Gastroesophageal sphincter (tissue), 4 donors: ENCODE measurements at regions not wholly inside any gene's neighbourhood (a gene's known extent, or its start where the extent isn't known, plus 50 kb on each side); places are given as distances from the start of the nearest gene placed in this dataset.

ENCODE experiments used
- ATAC-seq: fragments of 150-250 bp; one replicate; pipeline ENCODE4 v1.9.1; 2016; ENCODE audit warnings: mild to moderate bottlenecking, moderate library complexity
- H3K27ac ChIP-seq, 4 donors: fragments of 200-600 bp; sonication (generic) in 3 of 4; 1 replicate in 3 of 4; 2 replicates in 1 of 4; pipeline ENCODE4 v1.5.1; 2016 to 2019
- H3K27me3 ChIP-seq: fragments of 200-600 bp; sonication (generic); one replicate; pipeline ENCODE4 v1.5.1; 2019
- H3K36me3 ChIP-seq, 2 donors: fragments of 200-600 bp; sonication (generic); one replicate each; pipeline ENCODE4 v1.5.1; 2019; ENCODE audit warnings: control low read depth in 1 of 2
- H3K4me1 ChIP-seq, 3 donors: fragments of 200-600 bp; sonication (generic); 1 replicate in 2 of 3; 2 replicates in 1 of 3; pipeline ENCODE4 v1.5.1; 2016 to 2019; ENCODE audit warnings: control low read depth in 2 of 3
- H3K4me3 ChIP-seq, 2 donors: fragments of 200-600 bp; sonication (generic); one replicate each; pipeline ENCODE4 v1.5.1; 2019; ENCODE audit warnings: mild to moderate bottlenecking in 1 of 2, moderate library complexity in 1 of 2
- H3K9me3 ChIP-seq, 3 donors: fragments of 200-600 bp; sonication (generic); one replicate each; pipeline ENCODE4 v1.5.1; 2017 to 2019; ENCODE audit warnings: control low read depth in 2 of 3
- EP300 ChIP-seq: sonication (generic); formaldehyde crosslinking; IDR thresholded peaks from one replicate; pipeline ENCODE4 v1.6.1; 2017; ENCODE audit warnings: antibody characterized with exemption, mild to moderate bottlenecking
- POLR2A ChIP-seq, 2 donors: fragments of 450-650 bp; IDR thresholded peaks; one replicate each; pipeline ENCODE4 v1.6.1; 2017; ENCODE audit warnings: antibody characterized with exemption in 2 of 2, mild to moderate bottlenecking in 2 of 2, moderate library complexity in 1 of 2
- POLR2AphosphoS5 ChIP-seq: sonication (generic); formaldehyde crosslinking; IDR thresholded peaks from one replicate; pipeline ENCODE4 v1.6.1; 2017; ENCODE audit warnings: antibody characterized with exemption
- WGBS, 2 donors: methylation state at CpG; one replicate each; pipeline ENCODE4 v1.1.5; 2018; ENCODE audit warnings: low coverage in 1 of 2; 5-methylcytosine and 5-hydroxymethylcytosine counted together
- TF ChIP-seq, protein P1 (sequence below), 4 experiments: fragments of 200-600 bp in 2 of 4; fragments of 450-650 bp in 2 of 4; sonication (generic) in 1 of 4; IDR thresholded peaks; one replicate each; pipeline ENCODE4 v1.5.1; 2017 to 2019; ENCODE audit warnings: antibody characterized with exemption in 4 of 4, mild to moderate bottlenecking in 2 of 4, moderate library complexity in 2 of 4

GRCh38 chr22:49710746-49711145 lies 116.9 kb downstream of the BRD1 start:
- Histone ChIP-seq H3K4me1 (no peaks in the 10 kb centered on the region), H3K27me3 (peaks cover 92% of the 10 kb centered on the region), H3K4me3 (no peak overlapping the region), H3K9me3 (peaks cover 0 to 48% (median 0%) of the 10 kb centered on the region in 3 donors), H3K36me3 (no peaks in the 10 kb centered on the region), H3K27ac (no peak overlapping the region)
- WGBS, 2 donors, result 83% methylated on average over 9 of the region's 9 CpGs; no CpG with 5 or more reads in 1 of the 2 donors
- ATAC-seq, result no peak
- no peak for TF ChIP-seq EP300
- TF ChIP-seq POLR2AphosphoS5, result no peak
- TF ChIP-seq POLR2A (IDR thresholded peaks at IDR 0.05), result no peak
- TF ChIP-seq, protein P1, sequence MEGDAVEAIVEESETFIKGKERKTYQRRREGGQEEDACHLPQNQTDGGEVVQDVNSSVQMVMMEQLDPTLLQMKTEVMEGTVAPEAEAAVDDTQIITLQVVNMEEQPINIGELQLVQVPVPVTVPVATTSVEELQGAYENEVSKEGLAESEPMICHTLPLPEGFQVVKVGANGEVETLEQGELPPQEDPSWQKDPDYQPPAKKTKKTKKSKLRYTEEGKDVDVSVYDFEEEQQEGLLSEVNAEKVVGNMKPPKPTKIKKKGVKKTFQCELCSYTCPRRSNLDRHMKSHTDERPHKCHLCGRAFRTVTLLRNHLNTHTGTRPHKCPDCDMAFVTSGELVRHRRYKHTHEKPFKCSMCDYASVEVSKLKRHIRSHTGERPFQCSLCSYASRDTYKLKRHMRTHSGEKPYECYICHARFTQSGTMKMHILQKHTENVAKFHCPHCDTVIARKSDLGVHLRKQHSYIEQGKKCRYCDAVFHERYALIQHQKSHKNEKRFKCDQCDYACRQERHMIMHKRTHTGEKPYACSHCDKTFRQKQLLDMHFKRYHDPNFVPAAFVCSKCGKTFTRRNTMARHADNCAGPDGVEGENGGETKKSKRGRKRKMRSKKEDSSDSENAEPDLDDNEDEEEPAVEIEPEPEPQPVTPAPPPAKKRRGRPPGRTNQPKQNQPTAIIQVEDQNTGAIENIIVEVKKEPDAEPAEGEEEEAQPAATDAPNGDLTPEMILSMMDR (IDR thresholded peaks at IDR 0.05), result no peak

GRCh38 chr22:49709464-49709863 lies 118.2 kb downstream of the BRD1 start:
- no peak for ATAC-seq
- no peak overlapping the region for H3K27ac ChIP-seq
- H3K36me3 ChIP-seq, result no peaks in the 10 kb centered on the region
- no peaks in the 10 kb centered on the region for H3K4me1 ChIP-seq
- H3K9me3 ChIP-seq, result peaks cover 0 to 48% (median 0%) of the 10 kb centered on the region in 3 donors
- H3K4me3 ChIP-seq, result no peak overlapping the region
- H3K27me3 ChIP-seq, result peaks cover 92% of the 10 kb centered on the region
- TF ChIP-seq POLR2A (IDR thresholded peaks at IDR 0.05), result no peak
- 62 to 66% methylated on average over 4 of the region's 4 CpGs for WGBS, 2 donors

DNA sequence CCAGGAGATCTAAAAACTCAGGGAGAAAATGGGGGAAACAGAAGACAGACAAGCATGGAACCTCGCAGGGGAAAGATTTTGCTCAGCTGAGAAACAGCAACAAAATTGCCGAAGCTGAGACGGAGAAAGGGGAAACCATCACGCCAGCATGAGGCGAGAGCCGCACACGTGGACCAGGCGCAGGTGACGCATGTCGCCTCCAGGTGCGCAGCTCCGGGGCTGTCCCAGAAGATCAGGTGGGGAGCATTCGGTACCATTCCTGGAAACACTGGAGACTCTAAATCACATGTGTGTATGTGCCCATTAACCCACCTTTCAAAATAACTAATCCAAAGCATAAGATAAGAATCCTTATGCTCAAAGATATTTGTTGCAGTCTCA lies 121.7 kb downstream of the BRD1 start:
- Histone ChIP-seq H3K4me1 (no peaks in the 10 kb centered on the region), H3K9me3 (peaks cover 0 to 47% (median 0%) of the 10 kb centered on the region in 3 donors), H3K4me3 (no peak overlapping the region), H3K36me3 (no peaks in the 10 kb centered on the region), H3K27me3 (peaks cover 89% of the 10 kb centered on the region), H3K27ac (no peak overlapping the region)
- 64 to 83% methylated on average over 9 to 11 of the region's 13 CpGs for WGBS, 2 donors
- no peak for ATAC-seq
- TF ChIP-seq POLR2A (IDR thresholded peaks at IDR 0.05), result no peak
- no peak for TF ChIP-seq EP300
- TF ChIP-seq POLR2AphosphoS5, result no peak
- TF ChIP-seq, protein P1 (IDR thresholded peaks at IDR 0.05), result no peak

GRCh38 chr22:49705216-49705971 lies 122.3 kb downstream of the BRD1 start:
- H3K4me3 ChIP-seq, result no peak overlapping the region
- peaks cover 89% of the 10 kb centered on the region for H3K27me3 ChIP-seq
- 36 to 44% methylated on average over 6 to 7 of the region's 22 CpGs for WGBS, 2 donors
- H3K36me3 ChIP-seq, result no peaks in the 10 kb centered on the region
- H3K27ac ChIP-seq, result no peak overlapping the region
- H3K9me3 ChIP-seq, result peaks cover 0 to 41% (median 0%) of the 10 kb centered on the region in 3 donors
- H3K4me1 ChIP-seq, result no peaks in the 10 kb centered on the region
- TF ChIP-seq, protein P1 (IDR thresholded peaks at IDR 0.05), result no peak
- TF ChIP-seq POLR2A (IDR thresholded peaks at IDR 0.05), result no peak
- no peak for TF ChIP-seq POLR2AphosphoS5
- TF ChIP-seq EP300, result no peak
- no peak for ATAC-seq

GRCh38 chr22:49704345-49705215 lies 123.1 kb downstream of the BRD1 start:
- Histone ChIP-seq H3K27ac (no peak overlapping the region), H3K4me3 (no peak overlapping the region), H3K36me3 (no peaks in the 10 kb centered on the region), H3K27me3 (peaks cover 92% of the 10 kb centered on the region), H3K4me1 (no peaks in the 10 kb centered on the region), H3K9me3 (peaks cover 0 to 33% (median 0%) of the 10 kb centered on the region in 3 donors)
- ATAC-seq, result no peak
- 41 to 44% methylated on average over 8 to 9 of the region's 39 CpGs for WGBS, 2 donors
- TF ChIP-seq, protein P1 (IDR thresholded peaks at IDR 0.05), result no peak
